HEK293 (cell line): ENCODE measurements at regions not wholly inside any gene's neighbourhood (a gene's known extent, or its start where the extent isn't known, plus 50 kb on each side); places are given as distances from the start of the nearest gene placed in this dataset.
"Not testable (repeated sequence)": the region's sequence is repeated elsewhere in the genome, so short reads cannot be mapped to it uniquely, and the experiment has no call there.

Experiments
- CTCF ChIP-seq: fragments of 450-650 bp; formaldehyde crosslinking; IDR thresholded peaks from 2 replicates; pipeline ENCODE4 v1.5.1; 2016; ENCODE audit warnings: missing biosample characterization, missing genetic modification characterization
- GFI1B ChIP-seq: fragments of 450-650 bp; formaldehyde crosslinking; IDR thresholded peaks from 2 replicates; pipeline ENCODE4 v1.5.1; 2016; ENCODE audit warnings: missing biosample characterization, missing genetic modification characterization
- REST ChIP-seq: fragments of 450-650 bp; formaldehyde crosslinking; IDR thresholded peaks from 2 replicates; pipeline ENCODE4 v1.5.1; 2016; ENCODE audit warnings: missing biosample characterization, missing genetic modification characterization
- ZNF366 ChIP-seq: fragments of 450-650 bp; formaldehyde crosslinking; conservative IDR thresholded peaks from 2 replicates; pipeline ENCODE4 v1.5.1; 2016; ENCODE audit warnings: missing biosample characterization, missing genetic modification characterization
- ZNF660 ChIP-seq: fragments of 450-650 bp; IDR thresholded peaks from 2 replicates; pipeline ENCODE4 v1.5.1; 2018; ENCODE audit warnings: missing biosample characterization, mild to moderate bottlenecking, missing genetic modification characterization
- ZNF837 ChIP-seq: fragments of 450-650 bp; formaldehyde crosslinking; IDR thresholded peaks from 2 replicates; pipeline ENCODE4 v1.5.1; 2016; ENCODE audit warnings: missing biosample characterization, missing genetic modification characterization
- ZSCAN30 ChIP-seq: fragments of 450-650 bp; IDR thresholded peaks from 2 replicates; pipeline ENCODE4 v1.5.1; 2018; ENCODE audit warnings: missing biosample characterization, mild to moderate bottlenecking, missing genetic modification characterization, moderate library complexity
- TF ChIP-seq, protein P1 (sequence below): fragments of 450-650 bp; IDR thresholded peaks from 2 replicates; pipeline ENCODE4 v1.5.1; 2018; ENCODE audit warnings: missing biosample characterization, missing genetic modification characterization
- TF ChIP-seq, protein P2 (sequence below): fragments of 450-650 bp; formaldehyde crosslinking; IDR thresholded peaks from 2 replicates; pipeline ENCODE4 v1.5.1; 2017; ENCODE audit warnings: missing biosample characterization, mild to moderate bottlenecking, missing genetic modification characterization, moderate library complexity
- TF ChIP-seq, protein P3 (sequence below): sonication (generic); formaldehyde crosslinking; IDR thresholded peaks from 2 replicates; pipeline ENCODE4 v1.8.1; 2022; ENCODE audit warnings: mild to moderate bottlenecking, moderate library complexity, missing genetic modification reagents
- TF ChIP-seq, protein P4 (sequence below): fragments of 450-650 bp; formaldehyde crosslinking; IDR thresholded peaks from 2 replicates; pipeline ENCODE4 v1.5.1; 2016; ENCODE audit warnings: missing biosample characterization, missing genetic modification characterization

GRCh38 chr14:19097750-19098149, 130.5 kb downstream of the POTEM start:
- not testable (repeated sequence) for TF ChIP-seq ZSCAN30, REST, GFI1B, ZNF837, ZNF366, CTCF, ZNF660 (tag by site-specific recombination)
- TF ChIP-seq, protein P1, sequence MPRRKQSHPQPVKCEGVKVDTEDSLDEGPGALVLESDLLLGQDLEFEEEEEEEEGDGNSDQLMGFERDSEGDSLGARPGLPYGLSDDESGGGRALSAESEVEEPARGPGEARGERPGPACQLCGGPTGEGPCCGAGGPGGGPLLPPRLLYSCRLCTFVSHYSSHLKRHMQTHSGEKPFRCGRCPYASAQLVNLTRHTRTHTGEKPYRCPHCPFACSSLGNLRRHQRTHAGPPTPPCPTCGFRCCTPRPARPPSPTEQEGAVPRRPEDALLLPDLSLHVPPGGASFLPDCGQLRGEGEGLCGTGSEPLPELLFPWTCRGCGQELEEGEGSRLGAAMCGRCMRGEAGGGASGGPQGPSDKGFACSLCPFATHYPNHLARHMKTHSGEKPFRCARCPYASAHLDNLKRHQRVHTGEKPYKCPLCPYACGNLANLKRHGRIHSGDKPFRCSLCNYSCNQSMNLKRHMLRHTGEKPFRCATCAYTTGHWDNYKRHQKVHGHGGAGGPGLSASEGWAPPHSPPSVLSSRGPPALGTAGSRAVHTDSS (tag by site-specific recombination): not testable (repeated sequence)
- TF ChIP-seq, protein P2, sequence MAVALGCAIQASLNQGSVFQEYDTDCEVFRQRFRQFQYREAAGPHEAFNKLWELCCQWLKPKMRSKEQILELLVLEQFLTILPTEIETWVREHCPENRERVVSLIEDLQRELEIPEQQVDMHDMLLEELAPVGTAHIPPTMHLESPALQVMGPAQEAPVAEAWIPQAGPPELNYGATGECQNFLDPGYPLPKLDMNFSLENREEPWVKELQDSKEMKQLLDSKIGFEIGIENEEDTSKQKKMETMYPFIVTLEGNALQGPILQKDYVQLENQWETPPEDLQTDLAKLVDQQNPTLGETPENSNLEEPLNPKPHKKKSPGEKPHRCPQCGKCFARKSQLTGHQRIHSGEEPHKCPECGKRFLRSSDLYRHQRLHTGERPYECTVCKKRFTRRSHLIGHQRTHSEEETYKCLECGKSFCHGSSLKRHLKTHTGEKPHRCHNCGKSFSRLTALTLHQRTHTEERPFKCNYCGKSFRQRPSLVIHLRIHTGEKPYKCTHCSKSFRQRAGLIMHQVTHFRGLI: not testable (repeated sequence)
- TF ChIP-seq, protein P3, sequence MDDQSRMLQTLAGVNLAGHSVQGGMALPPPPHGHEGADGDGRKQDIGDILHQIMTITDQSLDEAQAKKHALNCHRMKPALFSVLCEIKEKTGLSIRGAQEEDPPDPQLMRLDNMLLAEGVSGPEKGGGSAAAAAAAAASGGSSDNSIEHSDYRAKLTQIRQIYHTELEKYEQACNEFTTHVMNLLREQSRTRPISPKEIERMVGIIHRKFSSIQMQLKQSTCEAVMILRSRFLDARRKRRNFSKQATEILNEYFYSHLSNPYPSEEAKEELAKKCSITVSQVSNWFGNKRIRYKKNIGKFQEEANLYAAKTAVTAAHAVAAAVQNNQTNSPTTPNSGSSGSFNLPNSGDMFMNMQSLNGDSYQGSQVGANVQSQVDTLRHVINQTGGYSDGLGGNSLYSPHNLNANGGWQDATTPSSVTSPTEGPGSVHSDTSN (CRISPR knock-in tag): not testable (repeated sequence)
- TF ChIP-seq, protein P4, sequence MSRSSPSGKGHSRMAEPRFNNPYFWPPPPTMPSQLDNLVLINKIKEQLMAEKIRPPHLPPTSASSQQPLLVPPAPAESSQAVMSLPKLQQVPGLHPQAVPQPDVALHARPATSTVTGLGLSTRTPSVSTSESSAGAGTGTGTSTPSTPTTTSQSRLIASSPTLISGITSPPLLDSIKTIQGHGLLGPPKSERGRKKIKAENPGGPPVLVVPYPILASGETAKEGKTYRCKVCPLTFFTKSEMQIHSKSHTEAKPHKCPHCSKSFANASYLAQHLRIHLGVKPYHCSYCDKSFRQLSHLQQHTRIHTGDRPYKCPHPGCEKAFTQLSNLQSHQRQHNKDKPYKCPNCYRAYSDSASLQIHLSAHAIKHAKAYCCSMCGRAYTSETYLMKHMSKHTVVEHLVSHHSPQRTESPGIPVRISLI: not testable (repeated sequence)
